GM23338 (cell line): ENCODE measurements at regions not wholly inside any gene's neighbourhood (a gene's known extent, or its start where the extent isn't known, plus 50 kb on each side); places are given as distances from the start of the nearest gene placed in this dataset.

Source experiments
- ATAC-seq: fragments of 200-7000 bp; cut with Tn5 transposase; 3 replicates; pipeline ENCODE4 v1.9.1; 2020
- DNase-seq: peaks from one replicate; pipeline ENCODE4 v3.0.0-alpha.2; 2015; ENCODE audit warnings: low spot score
- H2AFZ ChIP-seq: fragments of 200-600 bp; sonication (generic); 2 replicates; pipeline ENCODE4 v1.8.0; 2016; ENCODE audit warnings: antibody characterized with exemption, mild to moderate bottlenecking, moderate library complexity
- H3F3A ChIP-seq: fragments of 200-600 bp; sonication (generic); replicated peaks from 2 replicates; pipeline ENCODE4 v1.8.0; 2017; ENCODE audit warnings: antibody characterized with exemption, mixed run types, low read depth
- H3K27ac ChIP-seq: fragments of 200-600 bp; sonication (generic); 2 replicates; pipeline ENCODE4 v1.6.1; 2016; ENCODE audit warnings: low read depth
- H3K27me3 ChIP-seq: fragments of 200-600 bp; sonication (generic); 2 replicates; pipeline ENCODE4 v1.8.0; 2016; ENCODE audit warnings: mild to moderate bottlenecking, mixed run types, moderate library complexity; ENCODE audit not compliant: insufficient read depth
- H3K36me3 ChIP-seq: fragments of 200-600 bp; sonication (generic); 2 replicates; pipeline ENCODE4 v1.8.0; 2016; ENCODE audit warnings: mild to moderate bottlenecking; ENCODE audit not compliant: insufficient read depth
- H3K4me1 ChIP-seq: fragments of 200-600 bp; sonication (generic); 2 replicates; pipeline ENCODE4 v1.8.0; 2016; ENCODE audit warnings: mild to moderate bottlenecking, moderate library complexity; ENCODE audit not compliant: insufficient read depth
- H3K4me2 ChIP-seq: fragments of 200-600 bp; sonication (generic); 2 replicates; pipeline ENCODE4 v1.7.1; 2017; ENCODE audit warnings: mixed run types
- H3K4me3 ChIP-seq: fragments of 200-600 bp; sonication (generic); 2 replicates; pipeline ENCODE4 v1.6.1; 2016; ENCODE audit warnings: mixed run types
- H3K79me2 ChIP-seq: fragments of 200-600 bp; sonication (generic); replicated peaks from 2 replicates; pipeline ENCODE4 v1.8.0; 2017; ENCODE audit warnings: mild to moderate bottlenecking; ENCODE audit not compliant: insufficient read depth
- H3K9me2 ChIP-seq: fragments of 200-600 bp; sonication (generic); 2 replicates; pipeline ENCODE4 v1.8.0; 2017; ENCODE audit not compliant: insufficient read depth
- H4K20me1 ChIP-seq: fragments of 200-600 bp; sonication (generic); replicated peaks from 2 replicates; pipeline ENCODE4 v1.8.0; 2017; ENCODE audit warnings: mild to moderate bottlenecking; ENCODE audit not compliant: insufficient read depth
- H3K27ac Mint-ChIP-seq: 2 replicates; pipeline ENCODE4 v1.8.0; 2020; ENCODE audit warnings: inconsistent platforms, mild to moderate bottlenecking, moderate library complexity, mixed read lengths
- H3K27me3 Mint-ChIP-seq: 3 replicates; pipeline ENCODE4 v1.8.0; 2022; ENCODE audit warnings: low read depth, mild to moderate bottlenecking, moderate library complexity, mixed read lengths, inconsistent platforms; ENCODE audit not compliant: insufficient read depth, poor library complexity
- H3K36me3 Mint-ChIP-seq: 3 replicates; pipeline ENCODE4 v1.8.0; 2021; ENCODE audit warnings: low read depth, mild to moderate bottlenecking, inconsistent platforms, moderate library complexity, mixed read lengths
- H3K4me1 Mint-ChIP-seq: 3 replicates; pipeline ENCODE4 v1.8.0; 2020; ENCODE audit warnings: mild to moderate bottlenecking, inconsistent platforms, mixed read lengths
- H3K4me3 Mint-ChIP-seq: 3 replicates; pipeline ENCODE4 v1.8.0; 2021; ENCODE audit warnings: moderate library complexity, mild to moderate bottlenecking, inconsistent platforms, mixed read lengths
- H3K9me3 Mint-ChIP-seq: 3 replicates; pipeline ENCODE4 v1.8.0; 2020; ENCODE audit warnings: moderate library complexity, mild to moderate bottlenecking, inconsistent platforms, mixed read lengths
- EZH2 ChIP-seq: fragments of 200-600 bp; sonication (generic); IDR thresholded peaks from one replicate; pipeline ENCODE4 v1.8.0; 2017; ENCODE audit warnings: antibody characterized with exemption, mild to moderate bottlenecking, low read depth; ENCODE audit not compliant: unreplicated experiment
- ZNF114 ChIP-seq: fragments of 250-450 bp; sonication (Bioruptor Pico); IDR thresholded peaks from 2 replicates; pipeline ENCODE4 v1.5.0; 2020; ENCODE audit warnings: mild to moderate bottlenecking, moderate library complexity
- ZNF462 ChIP-seq: fragments of 250-450 bp; sonication (Bioruptor Pico); IDR thresholded peaks from 2 replicates; pipeline ENCODE4 v1.5.0; 2020; ENCODE audit warnings: mild to moderate bottlenecking, moderate library complexity
- TF ChIP-seq, protein P1 (sequence below): IDR thresholded peaks from one replicate; pipeline ENCODE4 v1.6.1; 2018; ENCODE audit warnings: antibody characterized with exemption; ENCODE audit not compliant: unreplicated experiment

DNA sequence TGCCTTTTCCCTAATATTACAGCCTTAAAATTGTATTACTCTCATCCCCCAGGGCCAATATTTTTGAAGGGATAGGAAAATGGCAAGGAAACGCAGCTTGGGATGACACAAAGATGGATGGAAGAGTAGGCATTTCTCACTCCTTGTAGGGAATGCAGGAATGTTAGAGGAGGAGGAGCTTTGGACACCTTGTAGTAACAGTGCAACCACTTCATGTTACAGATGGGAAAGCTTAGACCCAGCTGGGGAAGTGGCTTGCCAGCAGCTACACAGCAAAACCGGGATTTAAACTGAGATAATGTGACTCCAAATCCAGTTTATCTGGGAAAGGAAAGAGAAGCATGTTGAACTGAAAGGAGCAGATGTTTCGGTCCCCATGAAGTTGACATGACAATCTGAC is 473.7 kb upstream of the DAB1 start (continued):
- TF ChIP-seq ZNF462 (CRISPR knock-in tag) (no peak), ZNF114 (CRISPR knock-in tag) (no peak)

DNA sequence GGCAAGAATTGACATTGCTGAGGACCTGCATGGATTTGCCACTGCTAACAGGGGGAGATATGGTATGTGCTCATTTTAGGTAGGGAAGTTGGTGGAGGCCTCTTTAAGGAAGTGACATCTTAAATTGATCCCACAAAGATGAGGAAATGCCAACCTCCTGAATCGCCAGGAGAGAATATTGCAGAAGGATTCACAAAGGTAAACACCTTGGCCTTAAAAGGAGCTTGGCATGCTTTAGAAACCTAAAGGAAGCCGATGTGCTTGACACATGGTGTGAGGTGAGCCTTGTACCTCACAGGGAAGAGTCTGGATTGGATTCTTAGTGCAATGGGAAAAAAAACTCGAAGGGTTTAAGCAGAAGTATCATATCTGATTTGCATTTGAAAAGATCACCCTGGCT is 470.5 kb upstream of the DAB1 start:
- peaks cover 29% of the 10 kb centered on the region for H3K4me1 ChIP-seq
- H3F3A ChIP-seq = no peaks in the 10 kb centered on the region
- no peaks in the 10 kb centered on the region for H4K20me1 ChIP-seq
- H3K27me3 Mint-ChIP-seq = no peaks in the 10 kb centered on the region
- H3K9me2 ChIP-seq = no peaks in the 10 kb centered on the region
- peak overlapping the region; percentile 52 for H3K4me2 ChIP-seq
- H3K27me3 ChIP-seq = no peaks in the 10 kb centered on the region
- ATAC-seq = peak; percentile 39; the same call in 2 of the 3 replicates
- no peak overlapping the region for H3K27ac ChIP-seq
- H3K36me3 ChIP-seq = no peaks in the 10 kb centered on the region
- H3K79me2 ChIP-seq = no peaks in the 10 kb centered on the region
- peaks cover 36% of the 10 kb centered on the region for H3K4me1 Mint-ChIP-seq
- no peak overlapping the region for H3K4me3 ChIP-seq
- H2AFZ ChIP-seq = 0 out of 2 replicates have a peak overlapping the region, but pooled peaks have one; percentile 53
- DNase-seq = peak; percentile 19
- no peak overlapping the region for H3K27ac Mint-ChIP-seq
- H3K9me3 Mint-ChIP-seq = no peaks in the 10 kb centered on the region
- H3K36me3 Mint-ChIP-seq = no peaks in the 10 kb centered on the region
- no peak overlapping the region for H3K4me3 Mint-ChIP-seq
- TF ChIP-seq ZNF462 (CRISPR knock-in tag) (no peak), EZH2 (no peak)
- TF ChIP-seq, protein P1, sequence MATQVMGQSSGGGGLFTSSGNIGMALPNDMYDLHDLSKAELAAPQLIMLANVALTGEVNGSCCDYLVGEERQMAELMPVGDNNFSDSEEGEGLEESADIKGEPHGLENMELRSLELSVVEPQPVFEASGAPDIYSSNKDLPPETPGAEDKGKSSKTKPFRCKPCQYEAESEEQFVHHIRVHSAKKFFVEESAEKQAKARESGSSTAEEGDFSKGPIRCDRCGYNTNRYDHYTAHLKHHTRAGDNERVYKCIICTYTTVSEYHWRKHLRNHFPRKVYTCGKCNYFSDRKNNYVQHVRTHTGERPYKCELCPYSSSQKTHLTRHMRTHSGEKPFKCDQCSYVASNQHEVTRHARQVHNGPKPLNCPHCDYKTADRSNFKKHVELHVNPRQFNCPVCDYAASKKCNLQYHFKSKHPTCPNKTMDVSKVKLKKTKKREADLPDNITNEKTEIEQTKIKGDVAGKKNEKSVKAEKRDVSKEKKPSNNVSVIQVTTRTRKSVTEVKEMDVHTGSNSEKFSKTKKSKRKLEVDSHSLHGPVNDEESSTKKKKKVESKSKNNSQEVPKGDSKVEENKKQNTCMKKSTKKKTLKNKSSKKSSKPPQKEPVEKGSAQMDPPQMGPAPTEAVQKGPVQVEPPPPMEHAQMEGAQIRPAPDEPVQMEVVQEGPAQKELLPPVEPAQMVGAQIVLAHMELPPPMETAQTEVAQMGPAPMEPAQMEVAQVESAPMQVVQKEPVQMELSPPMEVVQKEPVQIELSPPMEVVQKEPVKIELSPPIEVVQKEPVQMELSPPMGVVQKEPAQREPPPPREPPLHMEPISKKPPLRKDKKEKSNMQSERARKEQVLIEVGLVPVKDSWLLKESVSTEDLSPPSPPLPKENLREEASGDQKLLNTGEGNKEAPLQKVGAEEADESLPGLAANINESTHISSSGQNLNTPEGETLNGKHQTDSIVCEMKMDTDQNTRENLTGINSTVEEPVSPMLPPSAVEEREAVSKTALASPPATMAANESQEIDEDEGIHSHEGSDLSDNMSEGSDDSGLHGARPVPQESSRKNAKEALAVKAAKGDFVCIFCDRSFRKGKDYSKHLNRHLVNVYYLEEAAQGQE = no peak
